Activated effector memory CD4-positive, alpha-beta T cell treated with anti-CD3 and anti-CD28 coated beads, Interleukin-2, amount 50 U/mL, for 16 hours (primary cell): ENCODE measurements at regions not wholly inside any gene's neighbourhood (a gene's known extent, or its start where the extent isn't known, plus 50 kb on each side); places are given as distances from the start of the nearest gene placed in this dataset.

Source experiments
- DNase-seq: peaks from one replicate; pipeline ENCODE4 v3.0.0-alpha.2; 2020

DNA sequence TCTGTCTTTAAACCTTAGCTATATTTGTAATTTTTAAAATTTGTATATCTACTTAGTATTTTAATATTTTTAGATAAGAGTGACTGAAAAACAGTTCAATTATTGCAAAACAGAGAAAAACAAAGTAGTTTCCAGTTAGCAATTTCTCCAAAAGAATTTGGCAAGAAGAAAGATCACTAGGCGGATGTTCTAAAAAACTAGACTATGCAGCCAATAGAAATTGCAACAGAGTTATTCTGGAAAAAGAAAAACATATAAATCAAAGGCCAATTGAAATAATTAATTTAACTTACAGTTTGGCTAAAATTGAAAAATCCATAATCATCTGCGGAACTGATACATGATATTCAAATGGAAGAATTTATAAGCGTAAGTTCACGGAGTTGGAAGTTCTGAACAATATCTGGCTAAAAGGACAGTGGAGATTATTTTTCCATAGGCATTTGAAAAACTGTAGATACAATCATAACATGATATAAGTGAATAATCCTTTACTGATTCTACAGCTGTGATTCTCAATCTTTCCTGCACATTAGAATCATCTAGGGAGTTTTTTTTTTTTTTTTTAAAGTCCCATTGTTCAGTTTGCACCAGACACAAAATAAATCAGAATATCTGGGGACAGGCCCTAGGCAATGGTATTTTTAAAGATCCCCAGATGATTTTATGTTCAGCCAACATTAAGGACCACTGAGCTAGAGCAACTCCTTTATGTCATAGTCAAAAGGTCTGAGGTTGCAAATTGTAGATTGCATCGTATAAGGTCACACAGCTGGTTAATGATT lies 605.1 kb upstream of the DAB2 start:
- no peak for DNase-seq

DNA sequence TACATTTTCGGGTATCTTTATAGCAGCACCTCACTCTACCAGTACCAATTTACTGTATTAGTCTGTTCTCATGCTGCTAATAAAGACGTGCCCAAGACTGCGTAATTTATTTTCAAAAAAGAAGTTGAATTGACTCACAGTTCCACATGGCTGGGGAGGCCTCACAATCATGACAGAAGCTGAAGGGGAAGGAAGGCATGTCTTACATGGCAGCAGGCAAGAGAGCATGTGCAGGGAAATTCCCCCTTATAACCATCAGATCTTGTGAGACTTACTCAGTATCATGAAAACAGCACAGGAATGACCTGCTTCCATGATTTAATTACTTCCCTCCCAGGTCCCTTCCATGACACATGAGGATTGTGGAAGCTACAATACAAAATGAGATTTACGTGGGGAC lies 602.6 kb upstream of the DAB2 start:
- DNase-seq: no peak

DNA sequence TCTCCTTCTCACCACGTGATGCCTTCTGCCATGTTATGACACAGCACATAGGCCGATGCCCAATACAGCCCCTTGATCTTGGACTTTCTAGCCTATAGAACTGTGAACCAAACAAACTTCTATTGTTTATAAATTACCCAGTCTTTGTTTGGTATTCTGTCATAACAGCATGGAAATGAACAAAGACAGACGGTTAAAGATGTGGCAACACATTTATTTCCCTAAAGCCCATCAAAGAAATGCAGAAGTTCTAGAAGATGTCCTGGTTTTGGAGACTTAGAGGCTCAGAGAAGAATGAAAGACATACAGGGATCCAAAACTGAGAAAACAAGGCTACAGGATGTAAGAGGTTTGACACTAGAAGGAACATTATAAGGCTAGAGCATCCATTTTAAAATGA lies 600.8 kb upstream of the DAB2 start:
- no peak for DNase-seq

DNA sequence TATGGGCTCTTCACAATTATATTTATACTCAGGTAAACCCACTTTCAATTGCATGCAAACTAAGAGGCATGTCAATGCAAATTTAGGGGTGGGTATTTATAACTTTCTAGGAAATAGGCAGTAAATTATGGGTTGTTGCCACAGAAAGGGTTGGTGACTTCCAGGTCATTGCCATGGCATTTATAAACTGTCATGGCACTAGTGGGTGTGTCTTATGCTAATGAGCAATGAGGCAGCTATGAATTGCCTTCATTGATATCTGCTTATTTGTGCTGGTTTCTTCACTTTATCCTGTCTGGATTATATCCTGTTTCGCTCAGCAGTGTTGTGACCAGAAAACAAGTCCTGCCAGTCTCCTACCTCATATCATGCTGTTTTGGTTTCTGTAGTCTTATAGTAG lies 597.3 kb upstream of the DAB2 start:
- no peak for DNase-seq

DNA sequence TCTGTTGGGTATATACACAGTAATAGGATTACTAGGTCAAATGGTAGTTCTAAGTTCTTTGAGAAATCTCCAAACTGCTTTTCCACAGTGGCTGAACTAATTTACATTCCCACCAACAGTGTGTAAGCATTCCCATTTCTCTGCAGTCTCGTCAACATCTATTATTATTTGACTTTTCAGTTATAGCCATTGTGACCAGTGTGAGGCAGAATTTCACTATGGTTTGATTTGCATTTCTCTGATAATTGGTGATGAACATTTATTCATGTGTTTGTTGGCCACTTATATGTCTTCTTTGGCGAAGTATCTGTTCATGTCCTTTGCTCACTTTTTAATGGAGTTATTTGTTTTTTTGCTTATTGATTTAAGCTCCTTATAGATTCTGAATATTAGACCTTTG lies 596.2 kb upstream of the DAB2 start:
- DNase-seq: no peak

DNA sequence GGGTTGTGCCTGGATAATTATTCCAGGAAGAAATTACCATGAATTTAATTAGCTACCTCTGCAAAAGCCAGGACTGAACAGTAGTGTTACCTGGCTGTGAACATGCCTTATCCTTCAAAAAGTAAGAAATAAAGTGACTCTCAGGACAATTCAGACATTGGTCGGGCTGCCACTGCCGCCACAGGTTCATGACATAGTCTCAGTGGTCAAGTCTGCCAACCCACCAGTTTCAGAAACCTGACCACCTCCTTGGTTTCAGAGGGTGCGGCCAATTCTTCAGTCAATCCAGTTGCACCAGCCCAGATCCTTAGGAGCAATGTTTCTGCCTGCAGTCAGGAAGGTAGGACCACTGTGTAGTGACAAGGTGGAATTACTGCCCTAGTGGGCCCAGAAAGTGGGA lies 593.1 kb upstream of the DAB2 start:
- no peak for DNase-seq

DNA sequence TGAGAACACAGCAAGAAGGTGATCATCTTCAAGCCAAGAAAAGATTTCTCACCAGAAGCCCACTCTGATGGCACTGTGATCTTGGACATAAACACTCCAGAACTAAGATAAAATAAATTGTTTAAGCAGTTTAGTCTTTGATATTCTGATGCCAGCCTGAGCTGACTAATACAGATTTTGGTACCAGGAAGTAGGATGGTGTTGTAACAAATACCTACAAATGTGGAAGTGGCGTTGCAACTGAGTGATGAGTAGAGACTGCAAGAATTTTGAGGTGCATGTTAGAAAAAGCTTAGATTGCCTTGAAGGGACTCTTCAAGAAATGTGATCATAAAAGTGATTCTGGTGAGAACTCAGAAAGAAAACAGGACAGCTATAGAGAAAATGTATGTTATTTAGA lies 592.4 kb upstream of the DAB2 start:
- no peak for DNase-seq

DNA sequence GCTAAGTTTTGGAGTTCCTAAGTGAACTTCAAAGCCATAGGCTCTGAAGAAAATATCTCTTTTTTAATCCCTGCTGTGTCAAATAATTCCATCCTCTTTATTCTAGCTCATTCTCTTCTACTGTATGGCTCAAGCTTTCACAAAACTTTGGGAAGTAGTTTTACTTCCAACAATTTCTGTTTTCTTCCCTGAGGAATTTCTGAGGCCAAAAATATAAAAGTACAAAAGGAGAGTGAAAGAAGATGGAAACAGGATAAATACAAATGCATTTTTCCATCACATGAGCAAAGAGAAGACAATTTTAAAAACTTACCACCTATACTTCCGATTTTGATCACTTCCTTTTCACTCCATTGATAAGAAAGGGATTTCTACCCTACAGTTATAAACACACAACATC lies 585.7 kb upstream of the DAB2 start:
- no peak for DNase-seq

DNA sequence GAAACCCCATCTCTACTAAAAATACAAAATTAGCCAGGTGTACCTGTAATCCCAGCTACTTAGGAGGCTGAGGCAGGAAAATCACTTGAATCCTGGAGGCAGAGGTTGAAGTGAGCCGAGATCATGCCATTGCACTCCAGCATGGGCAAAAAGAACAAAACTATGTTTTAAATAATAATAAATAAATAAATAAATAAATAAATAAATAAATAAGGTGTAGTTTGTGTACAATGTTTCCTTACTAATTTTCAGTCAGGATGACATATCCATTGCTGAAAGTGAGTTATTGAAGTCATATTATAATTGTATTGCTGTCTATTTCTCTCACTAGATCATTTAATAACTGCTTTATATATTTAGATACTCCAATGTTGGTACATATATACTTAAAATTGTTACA lies 581.5 kb upstream of the DAB2 start:
- no peak for DNase-seq

DNA sequence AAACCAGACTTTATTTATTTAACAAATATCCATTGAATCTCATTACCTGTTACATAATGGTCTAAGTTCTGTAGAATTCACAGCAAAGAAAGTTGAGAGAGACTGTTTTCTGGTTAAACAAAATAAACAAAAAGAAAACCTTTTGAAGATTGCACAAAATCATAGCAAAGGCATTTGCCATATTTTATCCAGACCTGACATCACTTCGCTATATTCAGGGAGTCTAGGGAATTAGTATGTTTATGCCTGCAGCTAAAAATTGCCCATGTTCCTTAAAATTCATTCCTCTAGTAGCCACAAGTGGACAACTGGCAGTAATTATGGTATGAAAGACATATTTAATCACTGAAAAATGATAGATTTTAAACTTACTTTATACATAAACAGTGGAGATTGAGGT lies 577.0 kb upstream of the DAB2 start:
- no peak for DNase-seq

DNA sequence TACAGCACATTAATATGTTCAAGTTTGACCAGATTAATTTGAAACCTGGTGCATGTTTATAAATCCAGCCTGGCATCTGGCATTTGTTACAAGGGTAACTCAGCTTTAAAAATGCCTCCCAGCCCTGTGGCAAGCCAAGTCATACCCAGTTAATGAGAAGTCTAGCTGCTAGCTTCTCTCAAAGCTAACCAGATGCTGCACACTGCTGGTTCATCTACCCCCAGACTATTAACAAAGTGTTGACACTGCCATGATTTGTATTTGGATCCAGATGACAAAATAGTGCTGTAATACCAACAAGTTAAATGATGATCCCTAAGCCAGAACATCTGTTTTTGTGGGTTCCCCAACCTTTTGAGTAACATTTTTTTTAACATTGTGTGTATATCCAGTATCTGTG lies 573.7 kb upstream of the DAB2 start:
- DNase-seq: no peak

DNA sequence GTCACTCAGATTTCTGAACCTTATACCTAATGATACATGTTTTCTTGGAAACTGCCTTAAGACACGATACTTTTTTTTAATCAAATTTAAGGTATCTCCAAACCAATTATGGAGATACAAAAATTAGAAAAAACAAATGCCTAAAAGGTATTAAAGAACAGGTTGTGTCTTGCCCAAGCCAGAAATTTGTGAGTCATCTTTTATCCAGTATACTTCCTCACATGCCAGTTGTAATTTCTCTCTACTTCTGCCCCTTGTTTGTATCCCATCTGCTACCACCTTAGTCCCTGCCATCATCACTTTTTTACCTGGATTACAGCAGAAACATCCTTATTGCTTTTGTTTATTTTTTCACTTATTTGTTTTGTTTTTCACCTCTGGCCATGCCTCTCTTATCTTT lies 571.2 kb upstream of the DAB2 start:
- no peak for DNase-seq

DNA sequence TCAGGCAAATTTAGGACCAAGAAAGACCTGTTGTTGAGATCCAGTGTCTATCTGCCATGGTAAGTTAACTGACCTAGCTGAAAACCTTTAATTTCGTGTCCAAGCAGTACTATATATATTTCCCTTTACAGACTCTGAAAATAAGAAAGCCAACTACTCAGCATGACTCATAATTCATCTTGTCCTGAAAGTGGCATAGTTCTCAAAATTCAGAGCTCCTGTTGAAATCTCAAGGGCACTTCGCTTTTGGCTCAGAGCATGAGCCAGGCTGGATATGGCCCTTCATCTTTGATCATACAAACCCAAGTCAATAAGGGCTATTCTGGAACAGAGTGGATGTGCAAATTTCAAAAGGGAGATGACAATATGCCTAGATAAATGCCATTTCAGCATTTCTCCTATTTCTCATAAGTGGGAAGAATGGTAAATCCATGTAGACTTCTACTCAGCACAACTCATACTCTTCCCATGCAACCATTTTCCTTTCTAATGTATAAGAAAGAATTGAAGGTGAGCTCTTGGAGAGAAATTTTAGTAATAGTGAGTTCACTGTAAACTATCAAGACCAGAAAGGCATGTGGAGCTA lies 567.9 kb upstream of the DAB2 start:
- DNase-seq: no peak

DNA sequence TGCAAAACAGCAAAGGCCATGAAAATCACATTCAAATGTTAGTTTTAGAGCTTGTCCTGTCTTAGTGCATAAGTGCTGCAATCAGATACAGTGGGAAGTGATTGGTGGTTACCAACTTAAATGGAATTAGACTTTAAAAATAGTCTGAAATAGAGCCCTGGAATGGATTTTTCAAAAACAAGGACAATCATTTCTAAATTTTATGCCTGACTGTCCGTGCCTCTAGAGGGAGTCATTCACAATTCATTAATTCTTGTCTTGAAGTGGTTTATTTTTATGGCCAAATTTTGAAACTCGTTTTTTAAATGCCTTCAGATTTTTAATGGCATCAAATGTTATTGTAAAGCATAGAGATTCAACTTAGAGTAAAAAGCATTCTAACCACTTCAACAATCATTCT lies 561.8 kb upstream of the DAB2 start:
- no peak for DNase-seq

DNA sequence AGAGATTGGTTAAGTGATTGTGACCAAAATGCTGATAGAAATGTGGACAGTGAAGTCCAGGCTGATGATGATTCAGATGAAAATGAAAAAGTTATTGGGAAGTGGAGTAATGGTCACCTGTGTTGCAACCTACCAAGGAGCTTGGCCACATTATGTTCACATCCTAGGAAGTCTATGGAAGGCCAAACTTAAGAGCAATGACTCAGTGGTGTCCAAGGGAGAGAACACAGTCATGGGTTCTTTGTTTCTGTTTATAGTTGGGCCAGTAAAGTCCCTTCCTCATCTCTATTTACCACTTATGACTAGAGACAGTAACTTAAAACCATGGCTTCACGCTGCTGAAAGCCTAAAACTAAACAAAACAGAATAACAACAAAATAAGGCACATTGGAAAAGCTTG lies 555.3 kb upstream of the DAB2 start:
- DNase-seq: no peak

DNA sequence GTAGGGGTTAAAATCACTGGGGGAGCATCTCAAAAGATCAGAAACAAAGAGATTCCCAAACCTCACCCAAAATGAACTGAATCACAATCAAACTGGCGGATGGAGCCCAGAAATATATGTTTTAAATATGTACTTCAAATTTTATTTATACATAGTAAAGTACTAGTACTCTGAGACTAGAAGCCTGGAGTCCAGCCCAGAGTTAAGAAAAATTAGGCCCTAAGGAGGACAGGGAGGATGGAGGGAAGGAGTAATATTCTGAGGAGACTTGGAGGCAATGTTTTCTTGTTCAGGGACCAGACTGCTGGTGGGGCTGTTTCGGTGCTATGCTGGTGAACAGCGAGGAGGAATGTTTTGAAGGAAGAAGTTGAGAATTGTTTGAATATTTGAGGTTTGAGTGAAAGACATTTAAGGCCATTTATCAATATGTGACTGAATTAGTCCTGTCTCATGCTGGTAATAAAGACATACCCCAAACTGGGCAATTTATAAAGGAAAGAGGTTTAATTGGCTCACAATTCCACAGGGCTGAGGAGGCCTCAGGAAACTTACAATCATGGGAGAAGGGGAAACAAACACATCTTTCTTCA lies 552.4 kb upstream of the DAB2 start:
- DNase-seq: no peak

DNA sequence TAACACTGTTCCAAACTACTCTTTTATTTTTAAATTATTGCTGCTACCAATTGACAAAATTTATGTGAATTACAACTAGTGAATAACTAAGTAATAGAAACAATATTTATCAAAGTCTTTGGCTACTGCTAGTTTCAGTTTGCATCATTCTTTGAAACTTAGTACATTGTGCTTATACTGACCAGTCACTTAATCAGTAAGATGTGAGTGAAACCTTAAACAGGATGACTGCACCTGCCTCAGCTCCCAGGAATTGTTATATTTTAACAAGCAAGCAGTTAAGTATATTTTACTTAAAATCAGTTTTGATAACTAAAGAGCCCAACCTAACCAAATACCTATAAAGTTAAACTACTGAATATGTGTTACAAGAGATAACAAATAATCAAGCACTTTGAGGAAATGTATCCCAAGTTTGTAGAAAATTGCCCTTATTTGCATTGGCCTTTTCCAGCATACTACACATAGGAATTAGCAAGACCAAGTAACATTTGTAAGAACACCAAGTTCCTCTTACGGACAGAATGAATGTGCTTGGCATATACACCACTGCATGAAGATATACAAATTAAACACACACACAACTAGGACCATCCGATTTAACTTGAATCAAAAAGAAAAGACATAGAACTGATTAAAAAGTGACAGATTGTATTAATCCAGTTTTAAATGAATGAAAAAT lies 545.5 kb upstream of the DAB2 start:
- no peak for DNase-seq

DNA sequence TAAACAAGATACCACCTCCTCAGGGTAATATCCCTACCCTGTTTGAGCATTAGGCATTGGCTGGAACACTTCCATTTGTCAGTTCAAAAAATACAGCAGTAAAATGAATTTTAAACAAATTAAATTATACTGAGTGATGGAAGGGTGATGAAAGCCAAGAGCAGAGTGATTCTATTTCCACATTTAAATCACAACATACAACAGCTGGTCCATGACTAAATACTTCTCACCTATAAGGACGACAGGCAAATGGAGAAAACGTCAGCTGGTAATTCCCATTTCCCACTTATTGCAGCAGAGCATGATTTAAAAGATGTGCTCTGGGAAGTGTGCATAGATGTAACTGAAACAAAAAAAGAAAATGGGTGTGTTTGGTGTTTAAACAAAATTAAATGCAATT lies 543.6 kb upstream of the DAB2 start:
- DNase-seq: no peak

DNA sequence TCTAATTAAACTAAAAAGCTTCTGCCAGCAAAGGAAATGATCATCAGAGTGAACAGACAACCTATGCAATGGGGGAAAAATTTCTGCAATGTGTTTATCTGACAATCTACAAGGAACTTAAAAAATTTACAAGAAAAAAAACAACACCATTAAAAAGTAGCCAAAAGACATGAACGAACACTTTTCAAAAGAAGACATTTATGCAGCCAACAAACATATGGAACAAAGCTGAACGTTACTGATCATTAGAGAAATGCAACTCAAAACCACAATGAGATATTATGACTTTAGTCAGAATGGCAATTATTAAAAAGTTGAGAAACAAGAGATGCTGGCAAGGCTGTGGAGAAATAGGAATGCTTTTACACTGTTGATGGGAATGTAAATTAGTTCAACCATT lies 530.4 kb upstream of the DAB2 start:
- no peak for DNase-seq

DNA sequence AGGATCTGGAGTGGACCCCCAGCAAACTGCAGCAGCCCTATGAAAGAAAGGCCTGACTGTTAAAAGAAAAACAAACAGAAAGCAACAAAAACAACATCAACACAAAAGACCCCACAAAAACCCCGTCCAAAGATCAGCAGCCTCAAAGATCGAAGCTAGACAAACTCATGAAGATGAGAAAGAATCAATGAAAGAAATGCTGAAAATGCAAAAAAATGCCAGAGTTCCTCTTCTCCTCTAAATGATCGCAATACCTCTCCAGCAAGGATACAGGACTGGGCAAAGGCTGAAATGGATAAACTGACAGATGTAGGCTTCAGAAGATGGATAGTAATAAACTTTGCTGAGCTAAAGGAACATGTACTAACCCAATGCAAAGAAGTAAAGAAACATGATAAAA lies 526.3 kb upstream of the DAB2 start:
- no peak for DNase-seq

DNA sequence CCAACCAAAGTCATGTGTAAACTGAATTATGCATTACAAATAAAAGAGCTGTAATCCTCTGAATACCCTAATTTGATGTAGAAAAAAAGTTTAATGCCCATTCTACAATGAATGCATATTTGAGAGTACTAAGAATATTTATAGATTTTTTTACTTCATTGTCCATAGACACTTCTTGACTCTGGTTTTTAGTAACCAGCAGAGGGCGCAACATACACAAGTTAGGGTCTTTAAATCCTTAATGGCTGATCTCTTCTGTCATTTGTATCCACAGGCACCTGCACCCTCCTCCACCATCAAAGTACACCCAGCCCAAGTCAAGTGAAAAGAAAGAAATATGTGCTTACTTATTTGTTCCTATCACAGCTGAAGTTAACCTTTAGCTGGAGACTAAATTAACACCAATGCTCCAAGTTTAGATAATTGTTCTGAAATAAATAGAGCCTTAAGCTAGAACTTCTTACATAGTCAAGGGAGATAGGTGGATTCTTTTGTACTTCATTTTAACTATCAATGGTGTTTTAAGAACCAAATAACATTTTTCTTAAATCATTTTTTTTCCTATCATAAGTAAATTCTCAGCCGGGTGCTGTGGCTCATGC lies 524.2 kb upstream of the DAB2 start:
- DNase-seq: peak; percentile 74

DNA sequence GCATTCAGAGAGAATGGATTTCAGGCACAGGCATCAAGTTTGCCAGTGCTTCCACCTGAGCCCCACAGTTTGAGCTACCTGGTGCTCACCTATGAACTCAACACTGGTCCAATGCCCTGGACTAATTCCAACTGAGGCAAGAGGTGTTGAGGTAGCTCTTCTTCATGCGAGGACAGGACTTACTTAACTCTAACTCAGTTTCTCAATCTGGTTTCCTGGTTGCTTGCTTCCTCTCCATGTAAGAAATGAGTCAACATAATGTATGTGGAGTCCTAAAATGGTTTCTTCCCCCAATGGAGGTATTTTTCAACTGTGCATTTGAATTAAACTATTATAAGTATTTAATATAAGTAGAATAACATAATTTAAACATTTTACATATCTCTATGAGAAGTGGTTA lies 523.6 kb upstream of the DAB2 start:
- no peak for DNase-seq

DNA sequence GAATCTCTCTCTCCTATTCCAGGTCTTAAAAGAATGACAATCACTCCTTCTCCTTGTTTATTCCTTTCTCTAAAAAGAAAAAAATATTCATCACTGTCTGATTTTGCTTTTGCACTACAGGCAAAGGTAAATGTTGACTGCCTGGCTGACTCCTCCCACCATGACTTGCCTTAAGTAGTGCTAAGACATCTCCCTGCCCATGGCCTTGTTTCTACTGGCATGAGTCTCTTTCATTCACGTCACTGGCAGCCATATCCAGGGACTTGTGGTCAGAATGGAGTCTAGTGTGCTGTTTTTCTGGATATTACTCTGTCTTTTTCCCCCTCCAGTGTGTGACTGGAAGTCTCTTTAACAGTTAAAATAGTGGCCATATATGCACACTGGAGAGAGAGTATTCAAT lies 522.9 kb upstream of the DAB2 start:
- no peak for DNase-seq
